HG02973 (cell line): ENCODE measurements at regions not wholly inside any gene's neighbourhood (a gene's known extent, or its start where the extent isn't known, plus 50 kb on each side); places are given as distances from the start of the nearest gene placed in this dataset.
A peak's percentile ranks its signal among the peaks of the same experiment; 100 is the strongest.

Source experiments
- ATAC-seq: cut with Tn5 transposase; IDR thresholded peaks from one replicate; pipeline ENCODE4 v1.9.1; 2021; ENCODE audit warnings: moderate library complexity; ENCODE audit not compliant: unreplicated experiment

DNA sequence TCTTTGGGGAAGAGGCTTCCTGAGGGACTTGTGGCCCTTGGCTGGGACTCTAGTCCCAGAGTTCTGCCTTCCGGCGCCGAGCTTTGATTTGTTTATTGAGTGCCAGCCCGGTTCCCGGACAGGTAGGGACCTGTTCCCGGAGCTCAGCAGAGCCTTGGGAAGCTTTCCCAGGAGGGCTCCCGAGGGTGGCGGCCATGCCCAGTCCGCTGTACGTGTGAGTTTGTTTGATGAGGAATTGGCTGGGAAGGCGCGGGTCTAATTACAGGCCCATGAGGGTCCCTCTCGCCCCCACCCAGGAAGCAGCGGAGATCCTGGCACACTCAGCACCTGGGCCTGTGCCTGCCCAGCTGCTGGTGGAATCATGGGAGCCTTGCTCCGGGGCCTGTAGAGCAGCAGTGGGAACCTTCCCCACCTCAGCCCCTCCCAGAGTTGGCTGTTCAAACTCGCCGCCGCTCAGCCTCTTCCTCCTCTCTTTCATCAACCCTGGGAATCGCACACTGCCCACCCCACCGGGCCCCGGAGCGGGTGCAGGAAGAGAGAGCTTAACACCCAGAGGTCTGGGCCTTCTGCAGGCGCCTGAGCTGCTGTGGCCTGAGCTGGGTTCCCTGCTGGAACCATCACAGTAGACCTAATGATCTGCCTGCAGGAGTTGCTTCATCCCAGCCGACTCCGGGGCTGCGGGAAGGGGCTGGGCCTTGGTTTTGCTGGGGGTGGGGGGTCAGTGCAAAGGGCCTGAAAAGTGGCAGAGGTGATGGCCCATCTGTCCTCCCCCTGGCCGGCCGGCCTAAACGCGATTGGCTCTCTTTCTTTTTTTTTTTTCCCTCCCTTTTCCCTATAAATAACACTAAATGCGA, 313.7 kb downstream of the SEC14L1 start:
- ATAC-seq, result no peak

DNA sequence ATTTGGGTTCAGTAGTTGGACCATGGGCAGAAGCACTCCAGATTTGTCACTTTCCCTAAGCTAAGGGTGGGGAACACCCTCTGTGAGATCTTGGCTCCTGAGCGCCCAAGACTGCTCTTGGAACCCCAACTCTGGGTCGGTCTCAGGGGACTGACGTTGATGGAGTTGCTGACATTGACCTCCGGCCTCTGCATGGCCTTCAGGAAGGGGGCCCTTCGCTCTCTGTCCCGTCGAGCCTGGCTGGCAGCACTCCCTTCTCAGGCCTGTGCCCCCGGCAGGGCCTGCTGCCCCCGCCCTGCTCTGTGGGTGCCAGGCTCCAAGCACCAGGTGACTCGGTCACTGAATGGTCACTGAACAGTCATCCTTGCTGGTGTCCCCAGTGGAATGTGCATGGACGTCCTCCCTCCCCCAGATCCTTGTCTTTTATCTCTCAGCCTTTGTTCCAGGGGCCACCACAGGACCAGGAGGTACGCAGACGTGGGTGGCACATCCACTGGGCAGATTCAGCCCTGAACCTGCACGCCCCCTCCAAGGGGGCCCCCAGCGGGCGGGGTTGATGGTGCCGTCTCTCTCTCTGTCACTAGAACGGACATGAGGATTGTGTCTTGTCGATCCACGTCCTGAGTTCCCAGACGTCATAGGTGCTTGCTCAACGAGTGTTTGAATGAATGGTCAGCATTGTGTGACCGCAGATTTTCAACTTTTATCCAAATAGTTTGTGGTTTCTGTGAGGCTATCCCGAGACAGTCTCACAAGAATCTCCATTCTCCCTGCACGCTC, 314.5 kb downstream of the SEC14L1 start:
- ATAC-seq, result no peak

DNA sequence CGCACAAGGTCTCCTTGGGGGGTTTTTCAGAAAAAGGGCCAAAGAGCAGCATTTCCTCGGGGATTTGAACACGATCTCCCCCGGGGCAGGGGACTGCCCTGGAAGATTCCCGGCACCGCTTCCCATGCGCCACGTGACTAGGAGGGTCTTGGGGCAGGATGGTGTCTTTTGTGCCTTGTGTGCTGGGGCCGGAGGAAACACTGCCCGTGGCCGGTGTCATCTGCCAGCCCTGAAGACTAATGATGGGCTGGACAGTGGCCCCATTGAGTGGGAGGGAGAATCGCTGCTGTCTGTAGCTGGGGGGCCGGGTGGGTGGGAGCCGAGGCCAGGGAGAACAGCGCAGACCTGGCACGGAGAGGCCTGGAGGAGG, 315.1 kb downstream of the SEC14L1 start:
- no peak for ATAC-seq

DNA sequence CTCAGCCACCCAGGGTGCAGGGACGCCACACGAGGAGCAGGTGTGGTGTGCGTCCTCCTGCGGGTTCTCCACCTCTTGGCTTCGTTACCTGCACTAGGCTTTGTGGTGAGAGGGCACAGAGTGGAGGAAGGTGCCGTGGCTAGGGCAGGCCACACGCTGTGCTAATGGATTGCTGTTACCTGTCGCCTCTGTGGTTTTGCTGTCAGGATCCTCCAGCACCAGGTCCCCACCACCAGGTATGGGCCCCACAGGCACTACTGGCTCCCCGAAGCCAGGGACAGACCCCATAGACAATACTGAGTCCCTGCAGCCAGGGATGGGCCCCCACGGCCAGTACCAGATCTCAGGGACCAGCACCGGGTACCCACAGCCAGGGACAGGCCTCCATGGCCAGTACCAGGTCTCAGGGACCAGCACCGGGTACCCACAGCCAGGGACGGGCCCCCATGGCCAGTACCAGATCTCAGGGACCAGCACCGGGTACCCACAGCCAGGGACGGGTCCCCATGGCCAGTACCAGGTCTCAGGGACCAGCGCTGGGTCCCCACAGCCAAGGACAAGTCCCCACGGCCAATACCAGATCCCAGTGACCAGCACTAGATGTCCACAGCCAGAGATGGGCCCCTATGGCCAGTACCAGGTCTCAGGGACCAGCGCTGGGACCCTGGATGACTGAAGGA, 315.6 kb downstream of the SEC14L1 start:
- no peak for ATAC-seq

DNA sequence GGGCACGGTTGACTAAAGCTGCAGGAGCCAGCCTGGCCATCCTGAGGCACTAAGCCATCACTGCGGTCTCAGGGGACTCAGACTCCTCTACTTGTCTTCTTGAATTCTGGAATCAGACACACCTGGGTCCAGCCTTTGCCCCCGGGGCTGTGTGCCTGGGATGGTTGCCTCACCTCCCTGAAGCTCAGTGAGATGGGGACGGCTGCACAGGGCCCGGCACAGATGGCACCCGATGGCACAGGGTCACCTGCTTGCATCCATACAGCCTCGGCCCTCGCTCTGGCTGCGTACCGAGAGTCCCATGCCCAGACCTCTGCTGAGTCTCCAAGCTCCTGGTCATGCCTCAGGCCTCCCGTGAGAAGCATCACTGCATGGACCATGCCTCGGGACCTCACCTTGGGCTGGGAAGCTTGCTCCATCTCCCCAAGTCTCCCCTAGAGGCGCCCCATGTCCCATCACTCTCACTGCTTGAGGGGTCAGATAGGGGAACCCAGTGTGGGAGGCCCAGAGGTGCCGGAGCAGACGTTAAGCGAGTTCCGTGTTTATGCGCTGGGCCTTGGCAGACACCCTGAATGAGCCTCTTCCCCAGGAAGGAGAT, 316.3 kb downstream of the SEC14L1 start:
- ATAC-seq, result no peak

DNA sequence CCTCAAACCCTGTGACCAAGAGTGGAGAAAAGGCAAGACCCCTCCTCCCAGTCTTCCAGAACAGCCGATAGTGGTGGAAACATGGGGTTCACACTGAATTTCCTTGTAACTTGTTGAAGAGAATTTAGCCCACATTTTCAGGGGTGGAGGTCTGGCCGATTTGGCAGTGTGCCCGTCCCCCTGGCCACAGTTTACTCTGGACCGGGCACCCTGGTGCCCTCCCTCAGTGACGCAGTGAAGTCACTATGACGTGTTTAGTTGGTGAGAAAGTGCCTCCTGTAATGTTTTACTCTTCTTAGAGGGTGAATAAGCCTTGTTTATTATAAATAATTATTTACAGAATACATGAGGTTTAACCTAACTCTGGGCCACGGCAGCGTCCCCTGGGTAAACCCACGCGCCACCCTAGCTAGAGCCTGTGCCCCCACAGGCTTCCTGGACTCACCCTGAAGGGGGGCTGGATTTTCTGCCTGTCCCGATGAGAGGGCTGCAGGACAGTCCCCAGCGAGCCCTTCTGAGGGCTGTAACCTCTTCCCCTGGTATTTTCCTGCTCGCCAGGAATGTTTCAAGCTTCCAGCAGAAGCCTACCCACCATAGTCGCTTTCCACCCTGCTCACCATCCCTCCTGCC, 316.9 kb downstream of the SEC14L1 start:
- no peak for ATAC-seq

DNA sequence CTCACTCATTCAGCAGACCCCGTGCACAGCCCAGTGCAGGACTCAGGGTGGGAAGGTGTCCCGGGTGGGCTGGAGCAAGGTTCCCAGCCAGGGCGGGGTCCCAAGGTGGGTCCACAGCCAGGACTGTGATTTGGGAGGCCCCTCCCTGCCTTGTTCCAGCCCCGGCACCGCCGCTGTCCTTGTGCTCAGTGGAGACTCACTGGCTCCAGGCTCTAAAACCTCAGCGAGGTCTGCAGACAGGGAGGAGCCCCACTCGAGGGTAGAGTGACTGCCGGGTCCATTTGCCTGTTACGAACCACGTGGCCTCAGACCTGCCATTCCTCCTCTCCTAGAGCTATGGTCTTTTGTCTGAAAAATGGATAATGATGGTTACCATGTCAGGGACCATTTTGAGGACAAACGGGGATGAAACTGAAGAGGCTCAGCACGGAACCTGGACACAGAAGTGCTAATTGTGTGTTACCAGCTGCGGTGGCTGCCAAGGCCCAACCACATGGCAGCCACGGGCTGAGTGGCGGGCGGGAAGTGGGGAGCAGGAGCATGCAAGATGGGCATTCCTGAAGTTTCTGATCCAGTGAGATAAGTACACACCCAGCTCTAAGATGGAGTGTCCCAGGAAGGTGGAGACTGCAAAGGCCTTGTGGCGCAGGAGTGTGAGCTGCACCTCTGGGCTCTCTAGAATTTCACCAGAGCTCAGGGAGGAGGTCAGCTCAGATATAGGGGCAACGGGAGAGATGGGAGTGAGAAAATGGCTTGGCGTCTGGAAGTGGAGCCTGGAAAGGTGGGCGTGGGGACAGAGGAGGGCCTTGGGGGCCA, 317.6 kb downstream of the SEC14L1 start:
- no peak for ATAC-seq

DNA sequence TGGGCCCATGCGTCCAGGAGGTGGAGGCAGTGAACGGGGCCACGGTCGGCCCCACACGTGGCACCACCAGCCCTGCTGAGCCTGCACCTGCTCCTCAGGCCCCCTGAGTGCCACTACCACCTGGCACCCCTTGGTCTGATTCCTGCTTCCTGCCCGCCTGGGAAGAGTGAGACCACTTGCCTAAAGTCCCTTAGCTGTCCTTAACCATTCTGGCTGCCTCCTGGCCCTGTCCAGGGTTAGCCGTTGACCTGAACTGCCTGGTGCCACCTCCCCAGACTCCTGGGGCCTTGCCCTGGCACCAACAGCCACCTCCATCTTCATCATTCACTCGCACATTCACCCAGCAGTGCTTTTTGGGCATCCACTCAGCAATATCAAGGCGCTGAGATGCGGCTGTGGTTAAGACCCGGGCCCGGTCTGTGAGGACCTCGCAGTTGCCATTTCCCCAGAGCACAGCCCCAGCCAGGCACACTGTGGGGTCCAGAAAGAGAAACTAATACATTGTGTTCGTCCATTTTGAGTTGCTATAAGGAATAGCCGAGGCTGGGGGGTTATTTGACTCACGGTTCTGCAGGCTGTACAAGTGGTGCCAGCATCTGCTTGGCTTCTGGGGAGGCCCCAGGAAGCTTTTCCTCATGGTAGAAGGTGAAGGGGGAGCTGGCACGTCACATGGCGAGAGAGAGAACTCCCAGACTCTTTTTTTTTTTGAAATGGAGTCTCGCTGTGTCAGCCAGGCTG, 318.4 kb downstream of the SEC14L1 start:
- ATAC-seq, result no peak

DNA sequence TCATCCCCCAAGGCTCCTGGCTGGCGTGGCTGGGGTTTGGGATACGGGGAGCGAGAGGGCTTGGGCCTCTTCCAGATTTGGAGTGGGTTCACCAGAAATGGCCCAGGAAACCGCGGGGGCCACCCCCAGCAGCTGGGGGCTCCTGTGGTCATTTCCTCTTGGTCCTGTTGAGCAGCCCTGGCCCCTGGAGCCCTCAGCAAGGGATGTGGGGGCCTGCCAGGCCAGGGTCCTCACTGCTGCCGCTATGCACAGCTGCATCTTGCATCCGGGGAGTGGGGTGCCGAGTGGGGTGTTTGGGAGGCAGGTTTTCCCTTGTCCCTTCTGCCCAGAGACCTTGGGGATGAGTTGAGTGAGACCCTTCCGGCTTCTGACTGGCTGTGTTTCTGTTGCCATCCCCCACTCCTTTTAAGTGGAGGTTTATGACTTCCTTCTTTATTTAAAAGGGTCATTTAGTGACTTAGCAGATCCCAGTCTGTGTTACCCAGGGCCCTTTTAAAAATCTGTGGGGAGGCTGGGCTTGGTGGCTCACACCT, 319.8 kb downstream of the SEC14L1 start:
- ATAC-seq, result no peak

DNA sequence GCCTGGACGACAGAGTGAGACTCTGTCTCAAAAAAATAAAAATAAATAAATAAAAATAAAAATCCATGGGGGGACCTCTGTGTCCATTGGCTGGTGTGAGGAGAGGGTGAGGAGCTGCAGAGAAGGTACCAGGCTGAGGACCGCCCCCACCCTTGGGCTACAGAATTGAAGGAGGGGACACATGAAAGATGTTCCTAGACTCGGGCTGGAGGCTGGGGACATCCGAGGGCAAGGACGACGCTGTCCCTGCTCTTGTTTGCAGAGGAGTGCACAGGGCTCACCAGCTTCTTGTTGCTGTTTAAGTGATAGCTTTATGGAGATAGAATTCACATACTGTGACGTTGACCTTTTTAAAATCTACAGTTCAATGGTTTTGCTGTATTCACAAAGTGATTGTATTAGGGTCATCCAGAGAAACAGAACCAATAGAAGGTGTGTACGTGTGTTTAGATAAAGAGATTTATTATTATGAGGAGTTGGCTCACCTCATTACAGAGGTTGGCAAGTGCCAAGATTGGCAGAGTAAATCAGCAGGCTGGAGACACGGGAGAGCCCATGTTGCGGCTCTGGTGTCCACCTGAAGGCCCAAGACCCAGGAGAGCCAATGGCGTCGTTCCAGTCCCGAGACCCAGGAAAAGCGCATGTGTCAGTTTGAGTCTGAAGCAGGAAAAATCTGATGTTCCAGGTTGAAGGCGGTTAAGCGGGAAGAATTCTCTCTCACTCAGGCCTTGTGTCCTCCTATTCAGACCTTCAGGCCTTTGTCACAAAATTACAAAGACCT, 320.7 kb downstream of the SEC14L1 start:
- no peak for ATAC-seq

DNA sequence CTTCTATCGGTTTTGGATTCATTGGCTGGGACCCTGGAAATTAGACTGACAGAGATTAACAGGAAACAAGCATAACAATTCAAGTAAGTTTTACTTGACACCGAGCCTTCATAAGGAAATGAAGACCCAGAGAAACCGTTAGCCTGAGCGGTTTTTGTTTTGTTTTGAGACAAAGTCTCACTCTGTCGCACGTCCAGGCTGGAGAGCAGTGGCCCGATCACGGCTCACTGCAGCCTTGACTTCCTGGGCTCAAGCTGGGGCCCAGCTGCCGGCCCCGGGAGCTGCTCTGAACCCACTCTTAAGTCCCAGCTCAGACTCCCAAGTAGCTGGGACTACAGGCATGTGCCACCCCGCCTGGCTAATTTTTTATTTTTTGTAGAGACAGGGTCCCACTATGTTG, 321.3 kb downstream of the SEC14L1 start:
- no peak for ATAC-seq

DNA sequence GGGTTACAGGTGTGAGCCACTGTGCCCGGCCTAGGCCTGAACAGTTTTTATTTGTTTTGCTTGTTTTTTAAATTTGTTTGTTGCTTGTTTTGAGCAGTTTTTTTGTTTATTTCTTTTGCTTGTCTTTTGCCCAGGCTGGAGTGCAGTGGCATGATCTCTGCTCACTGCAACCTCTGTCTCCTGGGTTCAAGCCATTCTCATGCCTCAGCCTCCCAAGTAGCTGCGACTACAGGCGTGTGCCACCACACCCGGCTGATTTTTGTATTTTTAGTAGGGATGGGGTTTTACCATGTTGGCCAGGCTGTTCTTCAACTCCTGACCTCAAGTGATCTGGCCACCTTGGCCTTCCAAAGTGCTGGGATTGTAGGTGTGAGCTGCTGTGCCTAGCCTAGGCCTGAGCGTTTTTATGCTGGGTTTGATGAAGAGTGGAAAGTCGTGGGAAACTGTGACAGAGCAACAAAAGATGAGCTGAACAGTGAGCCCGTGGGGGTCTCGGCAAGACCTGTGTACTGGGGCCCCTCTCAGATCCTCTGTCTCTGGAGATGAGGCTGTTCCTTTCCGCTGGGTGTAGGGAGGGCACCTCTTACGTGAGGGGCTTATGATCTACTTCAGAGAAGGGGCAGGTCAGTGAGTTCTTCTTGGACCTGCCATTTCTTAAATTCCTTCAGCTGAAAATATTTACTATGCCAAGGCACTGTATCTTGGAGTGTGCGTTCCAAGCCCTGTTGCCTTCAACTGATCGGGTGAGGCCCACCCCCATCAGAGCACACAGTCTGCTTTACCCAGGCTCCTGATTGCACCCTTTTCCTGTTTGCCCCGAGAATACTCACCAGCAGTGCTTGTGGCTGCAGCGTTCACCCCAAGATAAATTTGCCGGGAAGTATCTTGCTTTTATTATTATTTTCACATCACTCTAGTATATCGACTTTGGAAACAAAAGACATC, 322.1 kb downstream of the SEC14L1 start:
- no peak for ATAC-seq

DNA sequence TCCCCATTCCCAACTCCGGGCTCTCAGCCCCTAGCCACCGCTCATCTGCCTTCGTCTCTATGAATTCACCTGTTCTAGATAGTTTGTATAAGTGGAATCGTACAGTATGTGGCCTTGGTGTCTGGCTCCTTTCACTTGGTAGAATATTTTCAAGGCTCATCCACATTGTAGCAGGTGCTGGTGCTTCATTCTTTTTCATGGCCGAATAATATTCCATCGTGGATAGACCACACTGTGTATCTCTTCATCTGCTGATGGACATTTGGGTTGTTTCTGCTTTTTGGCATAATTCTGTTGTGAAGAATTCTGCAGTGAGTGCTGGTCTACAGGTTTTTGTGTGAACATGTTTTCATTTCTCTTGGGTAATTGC, 324.2 kb downstream of the SEC14L1 start:
- no peak for ATAC-seq

DNA sequence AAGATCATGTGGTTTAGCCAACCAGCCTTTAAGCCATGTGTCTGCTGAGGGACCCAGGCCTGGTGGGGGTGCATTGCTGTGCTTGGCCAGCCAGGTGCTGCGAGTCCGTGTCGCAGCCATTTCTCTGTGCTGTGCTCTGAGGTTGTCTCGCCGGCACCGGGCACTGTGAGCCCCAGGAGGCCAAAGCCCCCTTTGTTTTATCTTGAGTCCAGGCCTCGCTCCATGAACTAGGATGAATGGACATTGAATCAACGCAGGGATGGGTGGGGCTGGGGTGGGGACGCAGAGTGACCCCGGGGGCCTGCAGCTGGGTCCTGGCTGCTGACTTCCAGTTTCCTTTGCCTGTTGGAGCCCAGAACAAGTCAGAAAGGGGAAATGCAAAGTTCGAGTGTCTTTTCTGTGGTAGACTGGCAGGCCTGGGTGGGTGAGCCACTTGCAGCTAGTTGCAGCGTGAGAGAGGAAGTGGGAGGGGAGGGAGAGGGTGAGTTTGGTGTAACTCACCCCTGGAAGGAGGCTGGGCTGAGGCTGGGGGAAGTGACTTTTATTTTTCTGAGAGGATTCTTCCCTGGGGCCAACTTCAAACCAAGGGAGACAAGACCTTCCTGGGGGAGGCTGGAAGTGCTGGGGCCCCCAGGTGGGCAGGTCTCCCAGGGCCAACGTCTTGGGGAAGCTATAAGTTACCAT, 324.7 kb downstream of the SEC14L1 start:
- peak; percentile 47 for ATAC-seq

DNA sequence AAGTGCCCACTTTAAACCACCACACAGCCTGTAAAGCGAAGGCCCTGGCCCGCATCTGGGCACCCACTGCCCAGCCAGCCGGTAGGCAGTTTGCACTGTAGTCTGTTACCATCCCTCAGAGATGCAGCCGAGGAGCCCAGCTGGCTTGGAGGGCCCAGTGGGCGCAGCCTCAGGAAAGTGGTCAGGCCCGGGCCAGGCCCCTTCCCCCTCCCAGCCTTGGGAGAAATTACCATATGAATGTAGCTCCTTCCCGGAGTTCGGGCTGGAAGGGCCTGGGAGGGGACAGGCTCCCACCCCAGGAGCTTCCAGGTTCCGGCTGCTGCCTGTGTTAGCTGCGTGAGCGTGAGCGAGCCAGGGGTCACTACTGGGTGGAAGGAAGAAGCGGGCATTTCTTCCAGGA, 325.4 kb downstream of the SEC14L1 start:
- no peak for ATAC-seq

DNA sequence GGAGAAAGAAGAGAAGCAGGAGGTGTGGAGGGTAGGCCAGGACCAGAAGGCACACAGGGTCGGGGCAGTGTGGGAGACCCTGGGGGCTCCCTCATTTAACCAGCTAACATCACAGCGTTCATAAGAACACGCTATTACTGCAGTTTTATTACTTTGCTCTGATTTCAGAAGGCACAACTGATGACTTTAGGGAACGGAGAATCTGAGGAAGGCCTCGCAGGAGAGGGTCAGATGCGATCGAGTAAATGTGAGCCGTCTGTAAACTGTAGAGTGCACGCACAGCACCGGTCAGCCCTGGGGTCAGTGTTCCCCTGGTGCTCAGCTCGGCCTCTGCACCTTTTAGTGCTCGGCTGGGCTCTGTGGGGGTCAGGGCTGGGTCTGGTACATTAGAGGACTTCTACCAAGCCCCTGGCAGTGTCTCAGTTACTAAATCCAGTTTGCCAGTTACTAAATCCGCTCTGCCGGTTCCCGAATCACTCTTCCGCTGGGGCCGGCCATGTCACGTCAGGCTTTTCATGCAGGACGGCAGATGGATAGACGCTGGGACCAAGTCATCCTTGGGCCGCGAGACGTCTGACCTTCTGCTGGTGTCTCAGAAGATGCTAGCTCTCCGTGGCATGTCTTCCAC, 325.9 kb downstream of the SEC14L1 start:
- no peak for ATAC-seq
